ENCODE measurements at regions not wholly inside any gene's neighbourhood (a gene's known extent, or its start where the extent isn't known, plus 50 kb on each side); places are given as distances from the start of the nearest gene placed in this dataset.

DNA sequence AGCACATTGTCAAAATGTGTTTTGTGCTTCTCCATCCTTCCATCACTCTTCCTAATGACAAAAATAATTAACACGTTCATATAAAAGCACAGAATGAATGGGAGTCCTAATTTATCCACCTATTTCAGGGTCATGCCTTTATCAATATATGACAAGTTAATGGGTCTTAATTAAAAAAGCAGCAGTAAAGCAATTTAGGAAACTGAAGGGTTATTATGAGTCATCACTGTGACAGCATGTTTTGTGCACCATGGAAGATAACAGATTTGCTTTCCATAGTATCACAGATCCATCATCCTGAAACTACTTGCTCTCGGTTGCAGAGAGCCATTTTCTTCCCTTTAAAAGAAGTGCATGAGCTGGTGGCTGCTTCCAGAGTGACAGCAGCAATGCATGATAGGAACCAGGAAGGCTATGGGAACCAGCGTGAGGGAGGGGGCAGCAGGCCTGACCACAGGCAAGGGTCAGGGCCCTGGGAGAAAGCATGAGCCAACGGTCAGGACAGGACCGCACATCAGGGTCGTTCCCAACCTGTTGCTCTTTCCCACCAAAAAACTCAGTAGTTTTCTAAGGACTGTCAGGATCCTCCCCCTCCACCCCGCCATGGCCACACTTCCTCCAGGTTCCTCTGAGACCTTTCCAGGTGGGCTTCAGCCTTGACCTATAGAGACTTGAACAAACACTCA, 784.1 kb downstream of the UQCRFS1 start:
- Mint-ChIP-seq H3K4me3 (no peak overlapping the region), H3K4me1 (ENCODE audit: low read depth) (no peaks in the 10 kb centered on the region), H3K27me3 (ENCODE audit: low read depth) (no peaks in the 10 kb centered on the region), H3K27ac (no peak overlapping the region), H3K36me3 (ENCODE audit: low read depth) (no peaks in the 10 kb centered on the region), H3K9me3 (ENCODE audit: insufficient read depth) (peaks cover 11% of the 10 kb centered on the region)
- ChIA-PET POLR2A (interaction anchor here (1.0 kb wide), 1 partner anchor 9 kb away, joined by 3 read pairs; no protein-coding TSS in a partner anchor), CTCF (no interaction called here)
- DNase-seq (no peak), ATAC-seq (no peak)

DNA sequence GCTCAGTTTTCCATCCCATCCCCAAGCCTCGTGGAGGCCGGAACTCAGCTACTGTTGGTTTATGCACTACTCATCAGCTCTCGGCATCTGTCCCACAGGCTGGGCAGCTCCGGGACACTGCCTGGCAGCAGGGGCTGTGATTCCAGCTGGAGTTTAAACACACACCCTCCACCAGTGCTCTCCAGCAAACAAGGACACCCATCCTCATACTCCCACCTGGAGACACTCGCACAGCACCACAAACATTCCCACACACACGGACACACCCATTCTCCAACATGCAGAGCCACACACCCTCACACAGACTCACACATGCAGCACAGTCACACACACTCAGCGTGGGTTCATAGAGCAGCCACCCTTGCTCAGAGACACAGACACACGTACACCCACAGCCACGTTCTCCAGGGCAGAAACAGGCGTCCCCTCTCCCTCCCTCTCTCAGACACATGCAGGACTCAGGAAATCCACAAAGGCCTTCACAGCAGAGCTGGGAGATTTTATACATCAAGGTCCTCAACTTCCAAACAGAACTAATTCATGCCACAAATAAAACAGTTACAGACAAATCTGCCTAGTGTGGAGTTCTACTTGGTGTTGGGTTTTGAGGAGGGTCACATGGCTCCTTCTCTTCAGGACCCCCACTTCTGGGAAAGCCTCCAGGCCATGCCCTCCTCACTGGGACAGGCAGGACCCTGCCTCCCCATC, 785.4 kb downstream of the UQCRFS1 start:
- H3K27ac Mint-ChIP-seq: no peak overlapping the region
- H3K4me3 Mint-ChIP-seq: no peak overlapping the region
- DNase-seq: no peak
- no peaks in the 10 kb centered on the region for H3K4me1 Mint-ChIP-seq (ENCODE audit: low read depth)
- no peak for ATAC-seq
- no peaks in the 10 kb centered on the region for H3K36me3 Mint-ChIP-seq (ENCODE audit: low read depth)
- no peaks in the 10 kb centered on the region for H3K27me3 Mint-ChIP-seq (ENCODE audit: low read depth)
- CTCF ChIA-PET: no interaction called here
- POLR2A ChIA-PET: no interaction called here
- peaks cover 5% of the 10 kb centered on the region for H3K9me3 Mint-ChIP-seq (ENCODE audit: insufficient read depth)

DNA sequence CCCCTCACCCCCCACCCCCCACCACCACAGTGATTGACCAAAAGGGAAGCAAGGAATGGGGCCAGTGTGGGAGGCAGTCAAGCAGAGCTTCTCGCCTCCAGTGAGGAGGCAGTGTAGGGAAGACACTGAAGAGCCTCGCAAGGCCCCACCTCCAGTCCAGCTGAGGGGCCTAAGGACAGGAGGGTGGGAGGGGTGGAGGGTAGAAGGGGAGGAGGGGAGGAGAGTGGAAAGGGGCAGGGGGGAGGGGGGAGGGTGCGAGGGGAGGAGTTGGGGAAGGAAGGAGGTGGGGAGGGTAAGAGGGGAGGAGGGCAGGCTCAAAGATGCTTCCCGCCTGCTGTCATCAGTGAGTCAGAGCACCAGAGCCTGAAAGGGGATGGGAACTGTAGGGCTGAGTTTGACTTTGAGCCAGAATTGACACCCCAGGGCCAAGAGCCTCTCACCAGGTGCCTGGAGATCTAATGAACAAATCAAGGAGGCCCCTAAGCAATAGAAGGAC, 786.2 kb downstream of the UQCRFS1 start:
- POLR2A ChIA-PET: no interaction called here
- no peak overlapping the region for H3K27ac Mint-ChIP-seq

DNA sequence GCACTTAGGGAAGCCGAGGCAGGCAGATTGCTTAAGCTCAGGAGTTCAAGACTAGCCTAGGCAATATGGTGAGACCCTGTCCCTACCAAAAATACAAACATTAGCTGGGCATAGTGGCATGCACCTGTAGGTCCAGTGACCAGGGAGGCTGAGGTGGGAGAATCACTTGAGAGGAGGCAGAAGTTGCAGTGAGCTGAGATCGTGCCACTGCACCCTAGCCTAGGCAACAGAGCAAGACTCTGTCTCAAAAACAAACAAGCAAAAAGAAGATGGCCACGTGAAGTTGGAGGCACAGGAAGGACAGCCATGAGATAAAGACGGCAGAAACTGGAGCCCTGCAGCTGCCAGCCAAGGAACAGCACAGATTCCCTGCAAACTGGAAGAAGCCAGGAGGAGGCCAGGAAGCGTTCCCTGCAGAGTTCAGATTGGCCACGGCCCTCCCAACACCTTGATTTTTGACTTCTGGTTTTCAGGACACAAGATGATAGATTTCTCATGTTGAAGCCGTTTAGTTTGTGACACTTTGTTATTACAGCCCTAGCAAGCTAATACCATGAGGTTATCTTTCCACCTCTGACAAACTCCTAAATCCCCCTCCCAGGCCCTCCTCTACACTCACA, 786.7 kb downstream of the UQCRFS1 start:
- CTCF ChIA-PET: no interaction called here
- POLR2A ChIA-PET: no interaction called here

More for the DNA sequence above, 786.2 kb downstream of the UQCRFS1 start:
- DNase-seq: no peak
- Mint-ChIP-seq H3K4me3 (no peak overlapping the region), H3K36me3 (ENCODE audit: low read depth) (no peaks in the 10 kb centered on the region), H3K9me3 (ENCODE audit: insufficient read depth) (no peaks in the 10 kb centered on the region), H3K27me3 (ENCODE audit: low read depth) (no peaks in the 10 kb centered on the region), H3K4me1 (ENCODE audit: low read depth) (no peaks in the 10 kb centered on the region)
- CTCF ChIA-PET: no interaction called here
- no peak for ATAC-seq

DNA sequence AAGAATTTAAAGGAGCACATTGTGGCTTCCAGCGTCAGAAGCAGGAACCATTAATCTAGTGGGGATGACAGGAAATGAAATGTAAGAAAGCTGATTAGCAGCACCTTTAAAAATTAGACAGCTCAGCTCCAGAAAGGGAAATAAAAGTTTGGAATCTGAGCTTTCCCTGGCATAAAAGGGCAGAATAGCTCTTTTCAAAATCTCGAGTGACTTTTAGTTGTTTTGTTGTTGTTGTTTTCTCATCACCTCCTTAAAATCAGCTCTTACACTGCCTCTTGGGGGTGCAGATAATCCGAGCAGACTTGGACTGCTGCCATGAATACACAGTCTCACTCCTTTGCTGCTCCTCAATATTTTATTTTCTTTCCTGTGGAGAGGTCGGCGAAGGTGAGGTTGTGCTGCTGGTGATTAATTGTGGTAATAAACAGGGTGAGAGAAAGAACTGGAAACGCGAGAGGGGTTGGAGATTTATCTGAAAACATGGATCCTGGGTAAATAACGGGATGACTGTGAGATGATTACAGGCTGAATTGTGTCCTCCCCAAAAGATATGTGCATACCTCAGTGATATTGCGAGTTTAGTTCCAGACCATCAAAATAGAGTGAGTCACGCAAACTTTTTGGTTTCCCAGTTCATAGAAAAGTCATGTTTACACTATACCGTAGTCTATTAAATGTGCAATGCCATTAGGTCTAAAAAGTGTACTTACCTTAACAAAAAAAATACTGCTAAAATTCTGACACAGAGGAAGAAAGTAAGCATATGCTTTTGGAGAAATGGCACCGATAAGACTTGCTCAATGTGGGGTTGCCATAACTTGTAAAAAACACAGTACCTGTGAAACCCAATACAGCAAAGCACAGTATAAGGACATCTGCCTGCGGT, 787.7 kb downstream of the UQCRFS1 start:
- DNase-seq (no peak), ATAC-seq (no peak)
- no peaks in the 10 kb centered on the region for H3K9me3 Mint-ChIP-seq (ENCODE audit: insufficient read depth)
- no peaks in the 10 kb centered on the region for H3K27me3 Mint-ChIP-seq (ENCODE audit: low read depth)
- CTCF ChIA-PET: no interaction called here
- no peak overlapping the region for H3K27ac Mint-ChIP-seq
- H3K36me3 Mint-ChIP-seq (ENCODE audit: low read depth): no peaks in the 10 kb centered on the region
- POLR2A ChIA-PET: no interaction called here
- no peaks in the 10 kb centered on the region for H3K4me1 Mint-ChIP-seq (ENCODE audit: low read depth)
- H3K4me3 Mint-ChIP-seq: no peak overlapping the region

More for the DNA sequence above, 786.7 kb downstream of the UQCRFS1 start:
- H3K4me1 Mint-ChIP-seq (ENCODE audit: low read depth): no peaks in the 10 kb centered on the region
- no peaks in the 10 kb centered on the region for H3K27me3 Mint-ChIP-seq (ENCODE audit: low read depth)
- H3K9me3 Mint-ChIP-seq (ENCODE audit: insufficient read depth): no peaks in the 10 kb centered on the region
- no peak overlapping the region for H3K27ac Mint-ChIP-seq
- H3K4me3 Mint-ChIP-seq: no peak overlapping the region
- H3K36me3 Mint-ChIP-seq (ENCODE audit: low read depth): no peaks in the 10 kb centered on the region
- no peak for DNase-seq
- ATAC-seq: no peak

DNA sequence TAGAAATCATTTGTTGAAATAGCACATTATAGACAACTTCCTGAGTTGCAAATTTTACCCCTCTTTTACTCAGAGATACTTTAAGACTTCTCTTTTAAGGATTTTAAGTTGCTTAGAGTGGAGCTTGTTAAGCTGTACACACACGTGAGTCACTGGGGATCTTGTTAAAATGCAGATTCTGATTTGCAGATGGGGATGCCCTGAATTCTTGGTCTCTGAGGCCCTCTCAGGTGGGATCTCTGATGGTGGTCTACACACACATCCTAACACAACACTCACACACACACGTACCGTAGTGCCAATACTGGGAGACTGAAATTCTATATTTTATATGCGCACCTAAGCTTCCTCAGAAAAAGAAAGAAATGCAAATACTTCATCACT, 788.3 kb downstream of the UQCRFS1 start:
- no peaks in the 10 kb centered on the region for H3K9me3 Mint-ChIP-seq (ENCODE audit: insufficient read depth)
- H3K27me3 Mint-ChIP-seq (ENCODE audit: low read depth): no peaks in the 10 kb centered on the region
- H3K36me3 Mint-ChIP-seq (ENCODE audit: low read depth): no peaks in the 10 kb centered on the region
- CTCF ChIA-PET: no interaction called here
- ATAC-seq: no peak
- H3K4me1 Mint-ChIP-seq (ENCODE audit: low read depth): no peaks in the 10 kb centered on the region
- POLR2A ChIA-PET: no interaction called here
- DNase-seq: no peak
- no peak overlapping the region for H3K27ac Mint-ChIP-seq
- no peak overlapping the region for H3K4me3 Mint-ChIP-seq

DNA sequence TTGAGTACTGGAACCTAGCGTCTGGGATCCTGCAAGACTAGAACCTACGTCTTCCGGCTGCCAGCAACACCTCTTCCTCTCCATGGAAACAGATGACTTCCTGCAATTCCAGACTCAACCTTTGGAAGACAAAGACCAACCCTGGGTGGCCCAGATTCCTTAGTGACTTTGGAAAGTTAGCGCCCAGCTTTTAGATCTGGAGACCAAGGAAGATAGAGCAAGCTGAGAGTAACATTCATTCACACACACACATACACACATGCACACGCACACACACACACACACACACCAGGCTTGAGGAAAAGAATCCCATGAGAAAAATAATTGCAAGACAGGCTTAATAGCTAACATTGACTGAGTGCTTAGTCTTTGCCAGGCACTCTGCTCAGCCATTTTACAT, 788.9 kb downstream of the UQCRFS1 start:
- no peak overlapping the region for H3K4me3 Mint-ChIP-seq
- H3K27me3 Mint-ChIP-seq (ENCODE audit: low read depth): no peaks in the 10 kb centered on the region
- POLR2A ChIA-PET: no interaction called here
- H3K4me1 Mint-ChIP-seq (ENCODE audit: low read depth): no peaks in the 10 kb centered on the region
- H3K9me3 Mint-ChIP-seq (ENCODE audit: insufficient read depth): no peaks in the 10 kb centered on the region
- ATAC-seq (no peak), DNase-seq (no peak)
- no peaks in the 10 kb centered on the region for H3K36me3 Mint-ChIP-seq (ENCODE audit: low read depth)
- CTCF ChIA-PET: no interaction called here
- H3K27ac Mint-ChIP-seq: no peak overlapping the region

DNA sequence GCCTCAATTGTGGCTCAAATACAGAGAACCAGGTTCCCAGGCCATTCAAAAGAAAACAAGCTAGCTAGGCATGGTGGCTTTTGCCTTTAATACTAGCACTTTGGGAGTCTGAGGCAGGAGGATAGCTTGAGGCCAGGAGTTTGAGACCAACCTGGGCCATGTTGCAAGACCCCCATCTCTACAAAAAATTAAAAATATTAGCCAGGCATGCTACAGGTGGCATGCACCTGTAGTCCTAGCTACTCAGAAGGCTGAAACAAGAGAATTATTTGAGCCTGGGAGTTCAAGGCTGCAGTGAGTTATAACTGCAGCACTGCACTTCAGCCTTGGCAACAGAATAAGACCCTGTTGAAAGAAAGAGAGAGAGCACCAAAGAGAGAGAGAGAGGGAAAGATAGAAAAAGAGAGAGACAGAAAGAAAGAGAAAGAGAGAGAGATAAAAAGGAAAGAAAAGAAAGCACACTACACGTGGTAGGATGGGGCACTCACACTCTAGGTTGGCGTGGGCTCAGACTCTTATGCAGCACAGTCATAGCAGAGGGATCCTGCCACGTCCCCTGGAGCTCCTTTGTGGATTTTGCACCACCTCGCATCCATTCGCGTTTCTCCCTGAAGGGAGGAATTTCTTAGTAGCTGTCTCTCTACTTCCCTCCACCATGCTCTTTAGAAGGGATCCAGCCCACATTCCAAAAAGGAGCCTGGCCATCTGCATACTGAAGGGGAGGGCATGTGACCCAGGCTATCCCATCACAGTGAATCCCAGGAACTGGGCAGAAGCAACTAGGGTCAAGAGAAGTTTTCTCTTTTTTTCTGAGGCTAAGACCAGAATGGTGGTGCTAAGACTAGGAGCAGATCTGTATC, 789.9 kb downstream of the UQCRFS1 start:
- ATAC-seq: no peak
- Mint-ChIP-seq H3K27ac (no peak overlapping the region), H3K4me1 (ENCODE audit: low read depth) (no peaks in the 10 kb centered on the region), H3K27me3 (ENCODE audit: low read depth) (no peaks in the 10 kb centered on the region), H3K9me3 (ENCODE audit: insufficient read depth) (no peaks in the 10 kb centered on the region), H3K4me3 (no peak overlapping the region), H3K36me3 (ENCODE audit: low read depth) (no peaks in the 10 kb centered on the region)
- no peak for DNase-seq
- ChIA-PET POLR2A (no interaction called here), CTCF (no interaction called here)

DNA sequence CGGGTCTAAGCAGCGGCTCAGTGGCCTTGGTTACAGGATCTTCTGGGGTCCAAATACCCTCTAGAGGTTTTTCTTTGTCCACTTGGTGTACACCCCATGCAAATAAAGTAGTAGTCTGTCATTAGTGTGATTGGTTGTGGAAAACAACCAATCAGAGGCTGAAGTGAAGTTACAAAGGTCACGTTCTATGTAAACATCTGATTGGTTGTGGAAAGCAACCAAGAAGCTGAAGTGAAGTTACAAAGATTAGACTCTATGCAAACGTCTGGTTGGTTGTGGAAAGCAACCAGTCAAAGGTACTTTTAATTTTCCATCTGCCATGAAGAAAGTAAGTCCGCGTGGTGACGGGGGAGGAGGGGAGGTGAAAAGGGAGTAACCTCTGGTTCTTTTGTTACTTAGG, 790.9 kb downstream of the UQCRFS1 start:
- H3K4me3 Mint-ChIP-seq: no peak overlapping the region
- ChIA-PET POLR2A (no interaction called here), CTCF (no interaction called here)
- ATAC-seq (no peak), DNase-seq (no peak)
- H3K4me1 Mint-ChIP-seq (ENCODE audit: low read depth): no peaks in the 10 kb centered on the region
- no peak overlapping the region for H3K27ac Mint-ChIP-seq
- no peaks in the 10 kb centered on the region for H3K9me3 Mint-ChIP-seq (ENCODE audit: insufficient read depth)
- H3K27me3 Mint-ChIP-seq (ENCODE audit: low read depth): no peaks in the 10 kb centered on the region
- no peaks in the 10 kb centered on the region for H3K36me3 Mint-ChIP-seq (ENCODE audit: low read depth)

DNA sequence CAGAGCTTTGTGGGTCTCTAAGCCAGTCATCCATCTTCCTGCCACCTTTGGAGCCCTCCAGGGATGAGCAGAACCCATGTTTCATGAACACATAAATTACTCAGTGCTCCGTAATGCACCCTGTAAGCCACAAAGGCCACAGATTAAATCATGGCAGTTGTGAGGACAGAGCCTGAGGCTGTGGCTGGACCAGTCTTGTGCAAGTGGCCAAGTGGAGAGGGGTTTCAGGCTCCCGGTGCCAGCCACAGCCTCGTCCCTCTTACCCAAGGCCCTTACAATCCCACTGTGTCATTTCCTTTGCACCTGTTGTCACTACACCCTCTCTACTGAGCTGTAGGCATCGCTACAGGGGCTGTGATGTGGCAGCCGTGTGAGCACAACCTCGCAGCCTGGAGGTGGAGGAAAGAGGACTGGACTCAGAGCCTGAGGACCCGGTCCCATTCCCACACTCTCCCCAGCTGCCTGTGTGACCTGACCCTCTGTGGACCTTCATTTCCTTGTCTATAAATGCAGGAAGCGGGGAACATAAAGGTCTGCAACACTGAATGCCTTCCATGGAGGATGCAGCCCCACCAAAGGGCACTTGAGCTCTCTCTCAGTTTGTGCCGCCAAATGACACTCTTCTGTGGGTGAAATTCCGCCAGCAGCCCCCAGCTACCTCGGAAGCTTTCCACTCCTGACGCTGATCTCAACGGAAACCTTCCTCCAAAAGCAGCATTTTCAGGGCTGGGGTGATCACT, 792.0 kb downstream of the UQCRFS1 start:
- Mint-ChIP-seq H3K4me3 (no peak overlapping the region), H3K4me1 (ENCODE audit: low read depth) (no peaks in the 10 kb centered on the region), H3K36me3 (ENCODE audit: low read depth) (no peaks in the 10 kb centered on the region), H3K27me3 (ENCODE audit: low read depth) (no peaks in the 10 kb centered on the region), H3K9me3 (ENCODE audit: insufficient read depth) (no peaks in the 10 kb centered on the region), H3K27ac (no peak overlapping the region)
- ChIA-PET CTCF (no interaction called here), POLR2A (no interaction called here)
- ATAC-seq: no peak
- DNase-seq: no peak

DNA sequence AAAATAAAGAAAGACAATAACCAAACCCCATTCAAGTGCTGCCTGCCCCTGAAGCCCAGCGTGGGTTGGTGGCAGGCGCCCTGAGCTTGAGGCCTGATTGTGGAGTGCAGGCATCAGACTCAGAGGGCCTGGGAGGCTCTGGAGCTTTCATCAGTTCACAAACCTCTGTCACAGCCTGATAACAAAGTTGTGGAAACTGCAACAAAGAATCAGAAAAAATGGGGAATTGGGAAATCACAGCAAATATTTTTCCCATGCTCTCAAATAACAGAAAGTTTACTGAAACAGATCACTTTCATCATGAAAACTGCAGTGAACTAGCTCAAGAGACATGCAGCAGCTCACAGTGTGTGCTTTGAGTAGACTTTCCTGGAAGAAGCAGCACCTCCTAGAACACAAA, 793.6 kb downstream of the UQCRFS1 start:
- CTCF ChIA-PET: no interaction called here
- no peaks in the 10 kb centered on the region for H3K4me1 Mint-ChIP-seq (ENCODE audit: low read depth)
- POLR2A ChIA-PET: interaction anchor here (1.0 kb wide), 1 partner anchor 10 kb away, joined by 3 read pairs; no protein-coding TSS in a partner anchor
- H3K9me3 Mint-ChIP-seq (ENCODE audit: insufficient read depth): peaks cover 4% of the 10 kb centered on the region
- H3K4me3 Mint-ChIP-seq: no peak overlapping the region
- DNase-seq (no peak), ATAC-seq (no peak)
- H3K27ac Mint-ChIP-seq: no peak overlapping the region
- no peaks in the 10 kb centered on the region for H3K36me3 Mint-ChIP-seq (ENCODE audit: low read depth)
- no peaks in the 10 kb centered on the region for H3K27me3 Mint-ChIP-seq (ENCODE audit: low read depth)

Data from activated CD8-positive, alpha-beta T cell treated with anti-CD3 and anti-CD28 coated beads, Interleukin-2, amount 10 ng/mL, durations not matched to agents 7 days and 5 days (primary cell).